GM12878 (cell line): ENCODE measurements at regions not wholly inside any gene's neighbourhood (a gene's known extent, or its start where the extent isn't known, plus 50 kb on each side); places are given as distances from the start of the nearest gene placed in this dataset.

Source experiments
- CEBPB ChIP-seq, 2 experiments: fragments of 150-350 bp in 1 of 2; IDR thresholded peaks; 2 replicates each; pipeline ENCODE4 v1.6.1; 2012 to 2014; ENCODE audit warnings: low read depth in 2 of 2, low read length in 2 of 2, borderline replicate concordance in 1 of 2, inconsistent platforms in 1 of 2
- CTCF ChIP-seq, 3 experiments: IDR thresholded peaks in 2 of 3; conservative IDR thresholded peaks in 1 of 3; 2 replicates each; pipeline ENCODE4 v1.5.1; 2011; ENCODE audit warnings: low read depth in 3 of 3, low read length in 3 of 3, mild to moderate bottlenecking in 3 of 3, control low read depth in 2 of 3, moderate library complexity in 2 of 3, inconsistent platforms in 1 of 3, mixed read lengths in 1 of 3; ENCODE audit not compliant: control insufficient read depth in 2 of 3, insufficient read depth in 1 of 3; ENCODE audit errors: extremely low read depth in 1 of 3
- JUNB ChIP-seq: IDR thresholded peaks from 2 replicates; pipeline ENCODE4 v1.6.1; 2016; ENCODE audit warnings: antibody characterized with exemption, mild to moderate bottlenecking
- MEF2B ChIP-seq: fragments of 450-650 bp; IDR thresholded peaks from 2 replicates; pipeline ENCODE4 v1.6.1; 2018; ENCODE audit warnings: mild to moderate bottlenecking, moderate library complexity; ENCODE audit not compliant: partially characterized antibody, poor library complexity, severe bottlenecking
- NRF1 ChIP-seq: conservative IDR thresholded peaks from 2 replicates; pipeline ENCODE4 v1.6.1; 2011; ENCODE audit warnings: mild to moderate bottlenecking, low read depth, low read length, improper control_type of control experiment
- POLR2AphosphoS2 ChIP-seq: IDR thresholded peaks from 2 replicates; pipeline ENCODE4 v1.6.1; 2011; ENCODE audit warnings: low read depth, mild to moderate bottlenecking, low read length, improper control_type of control experiment, moderate library complexity
- POLR2AphosphoS5 ChIP-seq: IDR thresholded peaks from 2 replicates; pipeline ENCODE4 v1.6.1; 2011; ENCODE audit warnings: mild to moderate bottlenecking, low read length, inconsistent platforms
- PRDM15 ChIP-seq: fragments of 450-650 bp; formaldehyde crosslinking; IDR thresholded peaks from 2 replicates; pipeline ENCODE4 v1.4.0; 2020; ENCODE audit warnings: mild to moderate bottlenecking, moderate library complexity
- SP1 ChIP-seq: IDR thresholded peaks from one replicate; pipeline ENCODE4 v1.6.1; 2011; ENCODE audit warnings: low read depth, low read length

GRCh38 chr10:61068471-61068870, 124.5 kb upstream of the RHOBTB1 start:
- TF ChIP-seq SP1 = no peak
- TF ChIP-seq CTCF (IDR thresholded peaks at IDR 0.05 in 2 of 3, conservative IDR thresholded peaks at IDR 0.05 in 1 of 3; ENCODE audit: control insufficient read depth in 2 of 3, extremely low read depth in 1 of 3, insufficient read depth in 1 of 3, low read depth in 3 of 3, low read length in 3 of 3) = no peak
- TF ChIP-seq CEBPB (IDR thresholded peaks at IDR 0.05; ENCODE audit: borderline replicate concordance in 1 of 2, low read depth in 2 of 2, low read length in 2 of 2) = no peak
- no peak for TF ChIP-seq MEF2B
- TF ChIP-seq NRF1 = no peak
- no peak for TF ChIP-seq PRDM15 (CRISPR knock-in tag)
- no peak for TF ChIP-seq POLR2AphosphoS5
- no peak for TF ChIP-seq JUNB
- no peak for TF ChIP-seq POLR2AphosphoS2
